ENCODE measurements at regions not wholly inside any gene's neighbourhood (a gene's known extent, or its start where the extent isn't known, plus 50 kb on each side); places are given as distances from the start of the nearest gene placed in this dataset.
"Not testable (repeated sequence)": the region's sequence is repeated elsewhere in the genome, so short reads cannot be mapped to it uniquely, and the experiment has no call there.

DNA sequence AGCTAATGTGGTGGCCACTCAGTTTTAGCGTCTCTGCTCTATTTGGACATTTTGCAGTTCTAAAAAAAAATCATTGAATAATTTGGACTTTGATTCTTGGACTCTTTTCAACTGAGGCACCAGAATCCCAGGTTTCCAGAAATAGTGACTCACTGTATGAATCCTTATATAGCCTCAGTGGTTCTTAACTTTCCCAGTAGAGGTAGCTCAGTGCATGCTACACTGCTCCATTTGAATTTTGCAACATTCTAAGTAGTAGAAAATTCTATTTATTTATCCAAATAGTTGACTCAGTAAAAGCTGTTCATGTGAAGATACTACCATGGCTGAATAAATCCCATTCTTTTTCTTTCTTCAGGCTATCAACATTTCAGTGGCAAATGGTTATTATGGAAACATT is 1544.0 kb downstream of the RPIA start:
- DNase-seq, result not testable (repeated sequence)

DNA sequence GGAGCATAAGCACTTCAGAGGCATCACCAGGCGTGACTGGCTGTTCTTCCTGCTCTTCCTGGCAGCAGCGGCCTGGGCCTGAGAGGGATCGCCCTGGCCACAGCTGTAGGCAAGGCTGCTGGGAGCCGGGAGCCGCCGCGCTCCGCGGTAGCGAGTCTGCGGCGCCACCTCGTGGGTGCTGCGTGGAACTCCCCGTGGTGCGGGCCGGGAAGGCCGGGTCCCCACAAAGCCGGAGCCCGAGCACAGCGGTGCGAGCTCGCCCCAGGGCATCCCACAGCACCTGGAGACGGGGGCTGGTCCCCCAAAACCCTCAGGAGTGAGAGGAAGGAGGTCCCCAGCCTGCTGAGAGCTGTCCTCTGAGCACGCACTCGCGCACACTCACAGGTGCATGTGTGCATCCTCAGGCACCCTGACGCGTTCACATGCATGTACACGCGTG is 1546.5 kb downstream of the RPIA start:
- not testable (repeated sequence) for DNase-seq

DNA sequence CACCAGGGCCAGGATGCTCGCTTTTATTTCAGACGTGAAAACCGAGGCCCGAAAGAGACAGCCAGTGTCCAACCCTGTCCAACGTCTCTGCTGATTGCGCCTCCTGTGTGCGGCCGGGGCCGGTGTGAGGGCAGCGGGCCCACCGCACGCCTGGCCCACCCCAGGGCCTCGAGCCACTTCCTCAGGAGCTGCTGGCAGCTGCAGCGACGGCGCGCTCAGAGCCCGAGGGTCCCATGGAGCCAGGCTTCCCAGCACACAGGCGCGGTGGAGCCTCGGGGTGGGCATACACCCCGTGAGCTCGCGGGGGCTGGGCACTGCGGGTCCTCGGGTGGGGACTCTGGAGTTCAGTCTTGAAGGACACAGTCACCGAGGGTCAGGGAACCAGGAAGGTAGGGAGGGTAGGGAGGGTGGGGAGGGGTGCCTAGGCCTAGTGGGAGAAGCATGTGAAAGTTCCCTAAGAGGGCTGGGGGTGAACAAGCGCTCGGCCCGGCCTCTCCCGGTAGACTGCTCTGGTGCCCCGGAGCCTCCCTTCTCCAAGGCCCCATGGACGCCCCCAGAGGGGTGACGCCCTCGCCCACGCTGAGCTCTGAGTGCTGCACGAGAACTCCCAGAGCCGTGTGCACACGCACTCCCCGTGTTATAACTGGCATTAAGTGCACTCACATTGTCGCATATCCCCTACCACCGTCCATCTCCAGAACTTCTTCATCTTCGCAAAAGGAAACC is 1547.2 kb downstream of the RPIA start:
- not testable (repeated sequence) for DNase-seq

DNA sequence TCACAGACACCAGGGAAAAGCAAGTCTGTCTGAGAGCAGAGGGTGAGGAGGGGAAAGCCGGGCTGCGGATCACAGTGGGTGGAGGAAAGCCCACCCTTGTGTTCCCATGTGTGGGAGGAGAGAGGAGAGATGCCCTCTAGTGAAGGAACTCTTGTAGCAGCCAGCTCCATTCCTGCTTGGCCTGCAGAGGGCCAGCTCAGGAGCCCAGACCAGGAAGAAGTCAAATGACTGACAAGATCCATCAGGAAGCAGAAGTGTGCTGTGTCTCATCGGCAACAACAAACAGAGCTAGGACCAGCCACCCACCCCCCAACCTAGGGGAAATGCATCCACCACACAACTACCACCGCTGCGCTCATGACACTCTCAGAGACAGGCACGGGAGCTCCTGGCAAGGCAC is 1548.3 kb downstream of the RPIA start:
- not testable (repeated sequence) for DNase-seq

DNA sequence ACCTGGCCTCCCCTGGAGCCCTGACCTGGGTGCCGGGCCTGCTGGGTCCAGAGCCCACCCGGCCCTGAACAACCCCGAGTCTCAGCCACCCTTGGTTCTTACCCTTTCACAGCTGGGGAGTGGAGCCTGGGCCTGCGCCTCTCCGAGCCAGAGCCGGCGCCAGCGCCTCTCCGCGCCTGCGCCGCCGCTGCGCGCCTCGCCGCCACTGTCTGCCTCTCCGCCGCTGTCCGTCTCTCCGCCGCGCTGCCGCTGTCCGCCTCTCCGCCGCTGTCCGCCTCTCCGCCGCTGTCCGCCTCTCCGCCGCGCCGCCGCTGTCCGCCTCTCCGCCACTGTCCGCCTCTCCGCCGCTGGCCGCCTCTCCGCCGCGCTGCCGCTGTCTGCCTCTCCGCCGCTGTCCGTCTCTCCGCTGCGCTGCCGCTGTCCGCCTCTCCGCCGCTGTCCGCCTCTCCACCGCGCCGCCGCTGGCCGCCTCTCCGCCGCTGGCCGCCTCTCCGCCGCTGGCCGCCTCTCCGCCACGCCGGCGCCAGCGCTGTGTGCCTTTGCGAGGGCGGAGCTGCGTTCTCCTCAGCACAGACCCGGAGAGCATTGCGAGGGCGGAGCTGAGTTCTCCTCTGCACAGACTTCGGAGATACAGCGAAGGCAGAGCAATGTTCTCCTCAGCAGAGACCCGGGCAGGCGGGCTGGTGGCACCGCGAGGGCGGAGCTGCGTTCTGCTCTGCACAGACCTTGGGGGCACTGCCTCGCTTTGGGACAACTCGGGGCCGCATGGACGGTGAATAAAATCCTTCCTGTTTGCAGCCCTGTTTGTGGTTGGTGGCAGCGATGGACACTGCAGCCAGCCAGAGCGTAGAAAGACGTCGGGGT is 1553.7 kb downstream of the RPIA start:
- not testable (repeated sequence) for DNase-seq

DNA sequence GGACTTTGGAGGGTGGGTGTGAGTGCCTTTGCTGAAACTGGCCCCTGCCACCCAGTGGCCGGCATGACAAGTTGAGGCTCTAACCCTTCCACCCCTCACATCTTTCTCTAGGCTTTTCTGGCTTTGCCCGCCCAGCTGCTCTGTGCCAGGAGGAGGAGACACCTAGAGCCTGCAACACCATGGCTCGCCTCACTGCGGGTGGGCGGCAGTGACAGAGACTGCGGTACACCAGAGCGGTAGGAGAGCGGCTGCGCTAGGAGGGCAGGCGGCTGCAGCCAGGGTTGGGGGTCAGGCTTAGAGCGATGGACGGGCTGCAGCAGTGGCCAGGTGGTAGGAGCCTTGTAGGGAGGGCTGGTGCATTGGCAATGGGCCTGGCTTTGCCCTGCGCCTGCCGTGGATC is 1556.9 kb downstream of the RPIA start:
- not testable (repeated sequence) for DNase-seq

DNA sequence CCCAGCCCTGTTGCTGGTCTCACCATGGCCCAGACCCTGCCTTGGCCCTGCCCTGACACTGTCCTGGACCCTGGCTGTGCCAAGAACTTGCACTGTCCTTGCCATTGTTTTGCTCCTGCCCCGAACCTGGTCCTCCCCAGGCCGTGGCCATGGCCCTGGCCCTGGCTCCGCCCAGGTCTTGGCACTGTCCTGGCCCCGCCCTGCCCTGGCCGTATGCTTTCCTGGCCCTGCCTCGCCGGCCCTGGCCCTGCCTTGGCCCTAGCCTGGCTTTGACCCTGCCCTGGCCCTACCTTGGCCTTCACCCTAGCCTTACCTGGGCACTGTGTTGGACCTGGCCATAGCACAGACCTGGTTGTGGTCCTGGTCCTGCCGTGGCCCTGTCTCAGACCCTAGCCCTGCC is 1558.9 kb downstream of the RPIA start:
- not testable (repeated sequence) for DNase-seq

DNA sequence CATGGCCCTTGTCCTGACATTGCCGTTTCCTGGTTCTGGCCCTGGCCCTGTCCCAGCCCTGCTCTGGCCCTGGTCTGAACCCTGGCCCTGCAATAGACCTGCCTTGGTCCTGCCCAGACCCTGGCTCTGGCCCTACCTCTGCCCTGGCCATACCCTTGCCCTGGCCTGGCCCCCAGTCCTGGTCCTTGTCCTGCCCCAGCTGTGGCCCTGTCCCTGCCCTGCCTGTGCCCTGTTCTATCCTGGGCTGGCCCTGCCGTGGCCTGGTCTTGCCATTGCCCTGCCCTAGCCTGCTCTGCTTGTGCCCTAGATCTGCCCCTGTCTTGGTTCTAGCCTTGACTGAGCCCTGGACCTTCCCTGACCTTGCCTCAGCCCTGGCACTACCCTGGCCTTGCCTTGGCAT is 1560.1 kb downstream of the RPIA start:
- not testable (repeated sequence) for DNase-seq

DNA sequence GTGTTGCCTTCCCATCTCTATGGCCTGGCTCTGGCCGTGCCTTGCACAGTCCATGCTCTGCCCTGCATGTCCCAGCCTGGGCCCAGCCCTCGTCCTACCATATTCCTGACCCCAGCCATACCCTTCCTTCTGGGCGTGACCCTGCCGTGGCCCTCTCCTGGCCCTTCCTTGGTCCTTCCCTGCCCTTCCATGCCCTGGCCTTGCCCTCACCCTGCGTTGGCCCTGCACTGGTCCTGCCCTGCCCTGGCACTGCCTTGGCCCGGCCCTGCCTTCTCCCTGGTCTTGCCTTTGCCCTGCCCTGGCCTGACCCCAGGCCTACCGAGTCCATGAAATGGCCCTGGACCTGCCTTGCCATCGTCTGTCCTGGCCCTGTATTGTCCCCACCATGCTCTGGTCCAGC is 1561.8 kb downstream of the RPIA start:
- DNase-seq, result not testable (repeated sequence)

DNA sequence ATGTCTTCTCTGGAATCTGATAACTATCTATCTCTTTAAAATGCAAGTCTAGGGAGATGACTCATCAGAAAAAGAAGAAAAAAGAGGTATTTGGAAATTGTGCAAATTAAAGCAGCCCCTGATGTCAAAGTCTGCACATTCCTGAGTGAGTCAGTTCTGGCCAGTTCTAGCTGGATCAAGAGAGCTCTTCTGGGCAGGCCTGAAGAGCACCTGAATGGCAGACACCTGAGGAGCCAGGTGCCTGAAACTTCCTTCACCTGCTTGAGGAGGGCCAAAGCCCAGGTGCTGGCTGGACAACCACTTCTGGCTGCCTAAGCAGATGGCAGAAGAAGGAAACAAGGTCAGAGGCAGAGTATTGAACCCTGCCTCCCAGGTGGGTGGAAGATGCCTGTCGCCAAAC is 1575.4 kb downstream of the RPIA start:
- not testable (repeated sequence) for DNase-seq

DNA sequence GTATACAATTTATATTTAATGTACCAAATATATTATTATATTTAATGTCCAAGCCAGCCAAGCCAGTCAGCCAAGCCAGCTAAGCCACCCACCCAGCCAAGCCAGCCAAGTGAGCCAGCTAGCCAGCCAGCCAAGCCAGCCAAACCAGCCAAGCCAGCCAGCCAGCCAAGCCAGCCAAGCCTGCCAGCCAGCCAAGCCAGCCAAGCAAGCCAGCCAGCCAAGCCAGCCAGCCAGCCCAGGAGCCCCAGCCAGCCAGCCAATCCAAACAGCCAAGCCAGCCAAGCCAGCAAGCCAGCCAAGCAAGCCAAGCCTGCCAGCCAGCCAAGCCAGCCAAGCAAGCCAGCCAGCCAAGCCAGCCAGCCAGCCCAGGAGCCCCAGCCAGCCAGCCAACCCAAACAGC is 1596.3 kb downstream of the RPIA start:
- not testable (repeated sequence) for DNase-seq

DNA sequence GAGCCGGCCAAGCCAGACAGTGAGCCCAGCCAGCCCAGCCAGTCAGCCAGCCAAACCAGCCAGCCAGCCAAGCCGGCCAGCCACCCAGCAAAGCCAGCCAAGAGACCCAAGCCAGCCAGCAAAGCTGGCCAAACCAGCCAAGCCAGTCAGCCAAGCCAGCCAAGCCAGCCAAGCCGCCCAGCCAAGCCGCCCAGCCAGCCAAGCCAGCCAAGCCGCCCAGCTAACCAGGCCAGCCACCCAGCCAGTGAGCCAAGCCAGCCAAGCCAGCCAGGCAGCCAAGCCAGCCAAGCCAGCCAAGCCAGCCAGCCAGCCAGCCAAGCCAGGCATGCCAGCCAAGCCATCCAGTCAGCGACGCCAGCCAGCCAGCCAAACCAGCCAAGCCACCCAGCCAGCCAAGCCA is 1596.9 kb downstream of the RPIA start:
- not testable (repeated sequence) for DNase-seq

DNA sequence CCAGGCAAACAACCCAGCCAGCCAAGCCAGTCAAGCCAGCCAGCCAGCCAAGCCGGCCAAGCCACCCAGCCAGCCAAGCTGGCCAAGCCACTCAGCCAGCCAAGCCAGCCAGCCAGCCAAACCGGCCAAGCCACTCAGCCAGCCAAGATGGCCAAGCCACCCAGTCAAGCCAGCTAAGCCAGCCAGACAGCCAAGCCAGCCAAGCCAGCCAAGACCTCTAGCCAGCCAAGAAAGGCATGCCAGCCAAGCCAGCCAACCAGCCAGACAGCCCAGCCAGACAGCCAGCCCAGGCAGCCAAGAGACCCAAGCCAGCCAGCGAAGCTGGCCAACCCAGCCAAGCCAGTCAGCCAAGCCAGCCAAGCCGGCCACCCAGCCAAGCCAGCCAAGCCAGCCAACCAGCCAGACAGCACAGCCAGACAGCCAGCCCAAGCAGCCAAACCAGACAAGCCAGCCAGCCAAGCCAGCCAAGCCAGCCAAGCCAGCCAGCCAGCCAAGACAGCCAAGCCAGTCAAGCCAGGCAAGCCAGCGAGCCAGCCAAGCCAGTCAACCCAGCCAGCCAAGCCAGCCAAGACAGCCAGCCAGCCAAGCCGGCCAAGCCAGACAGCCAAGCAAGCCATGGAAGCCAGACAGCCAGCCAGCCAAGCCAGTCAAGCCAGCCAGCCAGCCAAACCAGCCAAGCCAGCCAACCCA is 1598.0 kb downstream of the RPIA start:
- not testable (repeated sequence) for DNase-seq

DNA sequence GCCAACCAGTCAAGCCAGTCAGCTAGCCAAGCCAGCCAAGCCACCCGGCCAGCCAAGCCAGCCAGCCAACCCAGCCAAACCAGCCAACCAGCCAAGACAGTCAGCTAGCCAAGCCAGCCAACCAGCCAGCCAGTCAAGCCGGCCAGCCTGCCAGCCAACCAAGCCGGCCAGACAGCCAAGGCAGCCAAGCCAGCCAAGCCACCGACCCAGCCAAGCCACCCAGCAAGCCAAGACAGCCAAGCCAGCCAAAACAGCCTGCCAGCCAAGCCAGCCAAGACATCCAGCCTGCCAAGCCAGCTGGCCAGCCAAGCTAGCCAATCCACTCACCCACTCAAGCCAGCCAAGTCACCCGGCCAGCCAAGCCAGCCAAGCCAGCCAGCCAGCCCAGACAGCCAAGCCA is 1599.2 kb downstream of the RPIA start:
- not testable (repeated sequence) for DNase-seq

DNA sequence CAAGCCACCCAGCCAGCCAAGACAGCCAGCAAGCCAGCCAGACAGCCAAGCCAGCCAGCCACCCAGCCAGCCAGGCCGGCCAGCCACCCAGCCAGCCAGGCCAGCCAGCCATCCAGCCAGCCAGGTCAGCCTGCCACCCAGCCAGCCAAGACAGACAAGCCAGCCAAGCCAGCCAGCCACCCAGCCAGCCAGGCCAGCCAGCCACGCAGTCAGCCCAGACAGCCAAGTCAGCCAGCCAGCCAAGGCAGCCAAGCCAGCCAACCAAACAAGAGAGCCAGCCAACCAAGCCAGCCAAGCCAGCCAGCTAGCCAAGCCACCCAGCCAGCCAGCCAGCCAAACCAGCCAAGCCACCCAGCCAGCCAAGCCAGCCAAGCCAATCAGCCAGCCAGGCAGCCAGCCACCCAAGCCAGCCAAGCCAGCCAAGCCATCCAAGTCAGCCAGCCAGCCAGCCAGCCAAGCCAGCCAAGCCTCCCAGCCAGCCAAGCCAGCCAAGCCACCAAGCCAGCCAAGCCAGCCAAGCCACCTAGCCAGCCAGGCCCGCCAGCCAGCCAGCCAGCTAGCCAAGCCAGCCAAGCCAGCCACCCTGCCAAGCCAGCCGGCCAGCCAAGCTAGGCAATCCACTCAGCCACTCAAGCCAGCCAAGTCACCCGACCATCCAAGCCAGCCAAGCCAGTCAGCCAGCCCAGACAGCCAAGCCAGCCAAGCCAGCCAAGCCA is 1599.9 kb downstream of the RPIA start:
- DNase-seq, result not testable (repeated sequence)

DNA sequence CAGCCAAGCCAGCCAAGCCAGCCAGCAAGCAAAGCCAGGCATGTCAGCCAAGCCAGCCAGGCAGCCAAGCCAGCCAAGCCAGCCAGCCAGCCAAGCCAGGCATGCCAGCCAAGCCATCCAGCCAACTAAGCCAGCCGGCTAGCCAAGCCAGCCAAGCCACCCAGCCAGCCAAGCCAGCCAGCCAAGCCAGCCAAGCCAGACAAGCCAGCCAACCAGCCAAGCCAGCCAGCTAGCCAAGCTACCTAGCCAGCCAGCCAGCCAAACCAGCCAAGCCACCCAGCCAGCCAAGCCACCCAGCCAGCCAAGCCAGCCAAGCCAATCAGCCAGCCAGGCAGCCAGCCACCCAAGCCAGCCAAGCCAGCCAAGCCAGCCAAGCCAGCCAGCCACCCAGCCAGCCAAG is 1600.5 kb downstream of the RPIA start:
- DNase-seq, result not testable (repeated sequence)

DNA sequence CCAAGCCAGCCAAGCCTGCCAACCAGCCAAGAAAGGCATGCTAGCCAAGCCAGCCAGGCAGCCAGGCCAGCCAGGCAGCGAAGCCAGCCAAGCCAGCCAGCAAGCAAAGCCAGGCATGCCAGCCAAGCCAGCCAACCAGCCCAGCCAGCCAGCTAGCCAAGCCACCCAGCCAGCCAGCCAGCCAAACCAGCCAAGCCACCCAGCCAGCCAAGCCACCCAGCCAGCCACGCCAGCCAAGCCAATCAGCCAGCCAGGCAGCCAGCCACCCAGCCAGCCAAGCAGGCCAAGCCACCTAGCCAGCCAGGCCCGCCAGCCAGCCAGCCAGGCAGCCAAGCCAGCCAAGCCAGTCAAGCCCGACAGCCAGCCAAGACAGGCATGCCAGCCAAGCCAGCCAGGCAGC is 1601.0 kb downstream of the RPIA start:
- not testable (repeated sequence) for DNase-seq

DNA sequence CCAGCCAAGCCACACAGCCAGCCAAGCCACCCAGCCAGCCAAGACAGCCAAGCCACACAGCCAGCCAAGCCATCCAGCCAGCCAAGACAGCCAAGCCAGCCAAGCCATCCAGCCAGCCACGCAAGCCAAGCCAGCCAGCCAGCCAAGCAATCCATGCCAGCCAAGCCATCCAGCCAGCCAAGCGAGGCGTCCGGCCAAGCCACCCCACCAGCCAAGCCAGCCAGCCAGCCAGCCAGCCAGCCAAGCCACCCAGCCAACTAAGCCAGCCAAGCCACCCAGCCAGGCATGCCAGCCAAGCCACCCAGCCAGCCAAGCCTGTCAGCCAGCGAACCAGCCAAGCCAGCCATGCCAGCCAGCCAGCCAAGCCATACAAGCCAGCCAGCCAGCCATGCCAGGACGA is 1601.8 kb downstream of the RPIA start:
- DNase-seq, result not testable (repeated sequence)

DNA sequence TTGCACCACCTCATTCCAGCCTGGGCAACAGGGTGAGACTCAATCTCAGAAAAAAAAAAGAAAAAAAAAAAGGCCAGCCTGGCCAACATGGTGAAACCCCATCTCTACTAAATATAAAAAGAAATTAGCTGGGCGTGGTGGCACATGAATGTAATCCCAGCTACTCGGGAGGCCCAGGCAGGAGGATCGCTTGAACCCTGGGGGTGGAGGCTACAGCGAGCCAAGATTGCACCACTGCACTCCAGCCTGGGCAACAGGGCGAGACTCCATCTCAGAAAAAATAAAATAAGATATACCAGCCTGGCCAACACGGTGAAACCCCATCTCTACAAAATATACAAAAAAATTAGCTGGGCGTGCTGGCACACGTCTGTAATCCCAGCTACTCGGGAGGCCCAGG is 1602.3 kb downstream of the RPIA start:
- not testable (repeated sequence) for DNase-seq

DNA sequence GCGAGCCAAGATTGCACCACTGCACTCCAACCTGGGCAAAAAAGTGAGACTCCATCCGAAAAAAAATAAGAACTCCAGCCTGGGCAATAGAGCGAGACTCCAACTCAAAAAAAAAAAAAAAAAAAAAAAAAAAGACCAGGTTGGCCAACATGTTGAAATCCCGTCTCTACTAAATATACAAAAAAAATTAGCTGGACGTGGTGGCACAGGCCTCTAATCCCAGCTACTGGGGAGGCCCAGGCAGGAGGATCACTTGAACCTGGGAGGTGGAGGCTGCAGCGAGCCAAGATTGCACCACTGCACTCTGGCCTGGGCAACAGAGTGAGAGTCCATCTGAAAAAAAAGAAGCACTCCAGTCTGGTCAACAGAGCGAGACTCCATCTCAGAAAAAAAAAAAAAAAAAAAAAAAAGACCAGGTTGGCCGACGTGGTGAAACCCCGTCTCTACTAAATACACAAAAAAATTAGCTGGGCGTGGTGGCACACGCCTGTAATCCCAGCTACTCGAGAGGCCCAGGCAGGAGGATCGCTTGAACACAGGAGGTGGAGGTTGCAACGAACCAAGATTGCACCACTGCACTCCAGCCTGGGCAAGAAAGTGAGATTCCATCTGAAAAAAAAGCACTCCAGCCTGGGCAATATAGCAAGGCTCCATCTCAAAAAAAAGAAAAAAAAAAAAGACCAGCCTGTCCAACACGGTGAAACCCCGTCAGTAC is 1603.7 kb downstream of the RPIA start:
- not testable (repeated sequence) for DNase-seq

DNA sequence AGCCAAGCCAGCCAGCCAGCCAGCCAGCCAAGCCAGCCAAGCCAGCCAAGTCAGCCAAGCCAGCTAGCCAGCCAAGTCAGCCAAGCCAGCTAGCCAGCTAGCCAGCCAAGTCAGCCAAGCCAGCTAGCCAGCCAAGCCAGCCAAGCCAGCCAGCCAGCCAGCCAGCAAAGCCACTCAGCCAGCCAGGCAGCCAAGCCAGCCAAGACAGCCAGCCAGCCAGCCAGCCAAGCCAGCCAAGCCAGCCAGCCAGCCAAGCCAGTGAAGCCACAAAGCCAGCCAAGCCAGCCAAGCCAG is 1605.0 kb downstream of the RPIA start:
- not testable (repeated sequence) for DNase-seq

DNA sequence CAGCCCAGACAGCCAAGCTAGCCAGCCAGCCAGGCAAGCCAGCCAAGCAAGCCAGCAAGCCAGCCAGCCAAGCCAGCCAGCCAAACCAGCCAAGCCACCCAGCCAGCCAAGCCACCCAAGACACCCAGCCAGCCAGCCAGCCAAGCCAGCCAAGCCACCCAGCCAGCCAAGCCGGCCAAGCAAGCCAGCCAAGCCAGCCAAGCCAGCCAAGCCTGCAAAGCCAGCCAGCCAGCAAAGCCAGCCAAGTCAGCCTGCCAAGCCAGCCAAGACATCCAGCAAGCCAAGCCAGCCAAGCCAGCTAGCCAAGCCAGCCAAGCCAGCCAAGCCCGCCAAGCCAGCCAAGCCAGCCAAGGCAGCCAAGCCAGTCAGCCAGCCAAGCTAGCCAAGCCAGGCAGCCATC is 1606.2 kb downstream of the RPIA start:
- DNase-seq, result not testable (repeated sequence)

All from right kidney (tissue), 1 donor.